ENCODE measurements at regions not wholly inside any gene's neighbourhood (a gene's known extent, or its start where the extent isn't known, plus 50 kb on each side); places are given as distances from the start of the nearest gene placed in this dataset.

DNA sequence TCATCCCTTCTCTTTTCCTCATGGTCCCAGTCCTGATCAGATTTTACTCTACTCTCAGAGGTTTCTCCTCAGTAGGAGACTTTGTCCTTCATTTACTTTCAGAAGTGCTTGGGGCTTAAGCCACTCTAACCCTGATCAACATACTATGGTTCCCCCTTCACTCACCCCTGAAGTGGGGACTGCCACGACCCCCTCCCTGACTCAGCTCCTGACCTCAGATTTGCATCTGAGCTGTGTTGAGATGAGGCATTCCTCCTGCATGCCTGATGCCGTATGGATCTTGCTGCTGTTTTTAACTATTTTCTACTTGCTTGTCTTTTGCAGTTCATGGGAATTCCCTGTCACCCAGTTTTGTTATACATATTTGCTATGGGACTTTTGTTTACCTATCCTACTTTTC, 306.7 kb upstream of the CHST9 start:
- WGBS, 5 donors = 44 to 64% (median 50%) methylated on average over 2 of the region's 2 CpGs

DNA sequence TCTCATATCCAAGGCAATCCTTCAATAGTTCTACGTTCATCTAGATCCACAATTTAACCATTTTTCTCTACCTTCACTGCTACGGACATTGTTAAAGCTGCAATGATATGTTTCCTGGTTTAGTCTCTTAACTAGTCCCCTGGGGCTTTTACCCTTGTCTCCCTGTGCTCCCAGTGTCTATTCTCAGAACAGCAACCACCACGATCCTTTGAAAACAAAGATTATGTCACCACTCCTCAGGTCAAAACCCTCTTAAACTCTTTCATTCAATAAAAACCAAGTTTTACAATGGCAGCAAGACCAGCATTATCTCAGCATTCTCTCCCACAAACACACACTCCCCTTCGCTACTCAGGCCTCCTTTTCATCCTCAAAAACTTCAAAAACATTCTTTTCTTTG, 298.2 kb upstream of the CHST9 start:
- no peaks in the 10 kb centered on the region for H3K36me3 ChIP-seq
- peaks cover 0 to 6% (median 0%) of the 10 kb centered on the region in 8 donors for H3K9me3 ChIP-seq
- H3K4me1 ChIP-seq = no peaks in the 10 kb centered on the region
- WGBS, 5 donors = 54 to 69% (median 64%) methylated on average over 4 of the region's 4 CpGs
- no peak for TF ChIP-seq POLR2AphosphoS5 (IDR thresholded peaks at IDR 0.05)
- TF ChIP-seq, protein P1, sequence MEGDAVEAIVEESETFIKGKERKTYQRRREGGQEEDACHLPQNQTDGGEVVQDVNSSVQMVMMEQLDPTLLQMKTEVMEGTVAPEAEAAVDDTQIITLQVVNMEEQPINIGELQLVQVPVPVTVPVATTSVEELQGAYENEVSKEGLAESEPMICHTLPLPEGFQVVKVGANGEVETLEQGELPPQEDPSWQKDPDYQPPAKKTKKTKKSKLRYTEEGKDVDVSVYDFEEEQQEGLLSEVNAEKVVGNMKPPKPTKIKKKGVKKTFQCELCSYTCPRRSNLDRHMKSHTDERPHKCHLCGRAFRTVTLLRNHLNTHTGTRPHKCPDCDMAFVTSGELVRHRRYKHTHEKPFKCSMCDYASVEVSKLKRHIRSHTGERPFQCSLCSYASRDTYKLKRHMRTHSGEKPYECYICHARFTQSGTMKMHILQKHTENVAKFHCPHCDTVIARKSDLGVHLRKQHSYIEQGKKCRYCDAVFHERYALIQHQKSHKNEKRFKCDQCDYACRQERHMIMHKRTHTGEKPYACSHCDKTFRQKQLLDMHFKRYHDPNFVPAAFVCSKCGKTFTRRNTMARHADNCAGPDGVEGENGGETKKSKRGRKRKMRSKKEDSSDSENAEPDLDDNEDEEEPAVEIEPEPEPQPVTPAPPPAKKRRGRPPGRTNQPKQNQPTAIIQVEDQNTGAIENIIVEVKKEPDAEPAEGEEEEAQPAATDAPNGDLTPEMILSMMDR (IDR thresholded peaks at IDR 0.05 in 8 of 11, conservative IDR thresholded peaks at IDR 0.05 in 3 of 11) = no peak
- TF ChIP-seq POLR2A (IDR thresholded peaks at IDR 0.05) = no peak
- intact Hi-C loops (cut with DNase I; ENCODE audit: low total_unique reads) = no loop called here
- H3K4me3 ChIP-seq = no peak overlapping the region
- no peak overlapping the region for H3K27ac ChIP-seq
- no peak for DNase-seq
- no peaks in the 10 kb centered on the region for H3K27me3 ChIP-seq (replicated peaks in 1 of 7)

More for the DNA sequence above, 306.7 kb upstream of the CHST9 start:
- Histone ChIP-seq H3K27ac (no peak overlapping the region), H3K27me3 (replicated peaks in 1 of 7) (no peaks in the 10 kb centered on the region), H3K9me3 (peaks cover 0 to 4% (median 0%) of the 10 kb centered on the region in 8 donors), H3K4me1 (no peaks in the 10 kb centered on the region), H3K36me3 (no peaks in the 10 kb centered on the region), H3K4me3 (no peak overlapping the region)
- DNase-seq = no peak
- TF ChIP-seq POLR2A (IDR thresholded peaks at IDR 0.05) = no peak
- intact Hi-C loops (cut with DNase I; ENCODE audit: low total_unique reads) = no loop called here

DNA sequence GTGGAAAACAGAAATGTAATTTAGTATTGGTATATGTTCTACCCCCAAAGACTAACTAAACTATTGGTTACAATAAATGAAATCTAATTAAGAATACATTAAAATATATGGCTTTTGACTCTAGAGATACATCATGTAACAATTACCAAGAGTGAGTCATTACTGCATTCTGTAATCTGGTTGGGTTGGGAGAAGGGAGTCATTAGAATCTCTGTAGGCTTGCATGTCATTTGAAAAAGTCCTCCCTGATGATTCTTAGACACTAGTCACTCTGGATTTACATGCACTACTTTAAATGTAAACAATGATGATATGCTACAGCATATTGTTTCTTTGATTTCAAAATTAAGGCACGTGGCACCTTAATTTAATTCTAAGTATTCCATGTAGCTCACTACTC, 293.4 kb upstream of the CHST9 start:
- TF ChIP-seq POLR2AphosphoS5 (IDR thresholded peaks at IDR 0.05) = no peak
- TF ChIP-seq, protein P1 (IDR thresholded peaks at IDR 0.05 in 8 of 11, conservative IDR thresholded peaks at IDR 0.05 in 3 of 11) = no peak
- no peak for TF ChIP-seq POLR2A (IDR thresholded peaks at IDR 0.05)
- Histone ChIP-seq H3K27me3 (replicated peaks in 1 of 7) (no peaks in the 10 kb centered on the region), H3K4me3 (no peak overlapping the region), H3K27ac (no peak overlapping the region), H3K9me3 (peaks cover 0 to 6% (median 0%) of the 10 kb centered on the region in 8 donors), H3K36me3 (no peaks in the 10 kb centered on the region), H3K4me1 (no peaks in the 10 kb centered on the region)
- 0% methylated on average over 1 of the region's 1 CpG for WGBS, 5 donors
- intact Hi-C loops (cut with DNase I; ENCODE audit: low total_unique reads) = no loop called here
- DNase-seq = no peak

DNA sequence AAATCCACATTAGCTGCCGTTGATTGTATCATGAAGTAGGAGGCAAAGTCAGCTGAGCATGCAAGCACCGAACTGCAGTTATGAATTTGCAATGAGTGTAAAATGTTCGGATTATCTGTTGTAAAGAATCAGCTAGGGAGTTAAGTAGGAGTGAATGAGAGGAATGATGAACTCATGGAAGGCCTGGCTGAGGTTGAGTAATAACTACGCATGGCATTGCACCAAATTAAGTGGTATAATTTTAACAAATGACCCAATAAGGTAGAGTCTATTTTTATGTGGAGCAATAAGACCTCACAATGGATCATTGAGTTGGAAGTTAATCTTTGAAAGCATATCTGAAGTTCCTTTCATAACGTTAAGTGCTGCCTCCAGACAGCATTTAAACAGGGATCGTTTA, 288.2 kb upstream of the CHST9 start:
- Histone ChIP-seq H3K4me1 (no peaks in the 10 kb centered on the region), H3K9me3 (peaks cover 0 to 4% (median 0%) of the 10 kb centered on the region in 8 donors), H3K27me3 (replicated peaks in 1 of 7) (no peaks in the 10 kb centered on the region), H3K4me3 (no peak overlapping the region), H3K27ac (no peak overlapping the region), H3K36me3 (no peaks in the 10 kb centered on the region)
- TF ChIP-seq POLR2A (IDR thresholded peaks at IDR 0.05) (no peak), POLR2AphosphoS5 (IDR thresholded peaks at IDR 0.05) (no peak)
- TF ChIP-seq, protein P1 (IDR thresholded peaks at IDR 0.05 in 8 of 11, conservative IDR thresholded peaks at IDR 0.05 in 3 of 11) = no peak
- intact Hi-C loops (cut with DNase I; ENCODE audit: low total_unique reads) = no loop called here
- no peak for DNase-seq
- WGBS, 5 donors = 85 to 95% (median 89%) methylated on average over 6 of the region's 6 CpGs

DNA sequence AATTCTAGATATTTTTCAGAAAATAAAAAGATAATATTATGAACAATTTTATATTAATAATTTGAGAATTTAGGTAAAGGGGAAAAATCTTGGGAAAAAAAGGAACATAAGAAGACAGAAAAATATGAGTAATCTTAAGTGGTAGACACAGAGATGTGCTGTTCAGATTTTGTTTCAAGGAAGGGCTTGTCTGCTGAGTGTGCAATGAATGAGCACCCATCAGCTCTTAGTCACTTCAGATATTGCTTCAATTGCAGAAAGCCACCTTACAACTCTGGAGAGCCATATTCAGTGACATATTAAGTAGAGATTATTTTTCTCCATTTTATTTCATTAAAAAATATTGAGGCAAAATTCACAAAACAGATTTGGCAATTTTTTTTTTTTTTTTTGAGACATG, 282.0 kb upstream of the CHST9 start:
- TF ChIP-seq POLR2AphosphoS5 (IDR thresholded peaks at IDR 0.05) (no peak), POLR2A (IDR thresholded peaks at IDR 0.05) (no peak)
- TF ChIP-seq, protein P1 (IDR thresholded peaks at IDR 0.05 in 8 of 11, conservative IDR thresholded peaks at IDR 0.05 in 3 of 11) = no peak
- H3K4me3 ChIP-seq = no peak overlapping the region
- no peaks in the 10 kb centered on the region for H3K36me3 ChIP-seq
- H3K27ac ChIP-seq = no peak overlapping the region
- no peak for DNase-seq
- no peaks in the 10 kb centered on the region for H3K4me1 ChIP-seq
- H3K9me3 ChIP-seq = peaks cover 0 to 4% (median 0%) of the 10 kb centered on the region in 8 donors
- H3K27me3 ChIP-seq (replicated peaks in 1 of 7) = no peaks in the 10 kb centered on the region
- intact Hi-C loops (cut with DNase I; ENCODE audit: low total_unique reads) = no loop called here

Data from spleen (tissue), 11 donors.